ENCODE measurements at regions not wholly inside any gene's neighbourhood (a gene's known extent, or its start where the extent isn't known, plus 50 kb on each side); places are given as distances from the start of the nearest gene placed in this dataset.

- TF ChIP-seq, protein P1, sequence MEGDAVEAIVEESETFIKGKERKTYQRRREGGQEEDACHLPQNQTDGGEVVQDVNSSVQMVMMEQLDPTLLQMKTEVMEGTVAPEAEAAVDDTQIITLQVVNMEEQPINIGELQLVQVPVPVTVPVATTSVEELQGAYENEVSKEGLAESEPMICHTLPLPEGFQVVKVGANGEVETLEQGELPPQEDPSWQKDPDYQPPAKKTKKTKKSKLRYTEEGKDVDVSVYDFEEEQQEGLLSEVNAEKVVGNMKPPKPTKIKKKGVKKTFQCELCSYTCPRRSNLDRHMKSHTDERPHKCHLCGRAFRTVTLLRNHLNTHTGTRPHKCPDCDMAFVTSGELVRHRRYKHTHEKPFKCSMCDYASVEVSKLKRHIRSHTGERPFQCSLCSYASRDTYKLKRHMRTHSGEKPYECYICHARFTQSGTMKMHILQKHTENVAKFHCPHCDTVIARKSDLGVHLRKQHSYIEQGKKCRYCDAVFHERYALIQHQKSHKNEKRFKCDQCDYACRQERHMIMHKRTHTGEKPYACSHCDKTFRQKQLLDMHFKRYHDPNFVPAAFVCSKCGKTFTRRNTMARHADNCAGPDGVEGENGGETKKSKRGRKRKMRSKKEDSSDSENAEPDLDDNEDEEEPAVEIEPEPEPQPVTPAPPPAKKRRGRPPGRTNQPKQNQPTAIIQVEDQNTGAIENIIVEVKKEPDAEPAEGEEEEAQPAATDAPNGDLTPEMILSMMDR (IDR thresholded peaks at IDR 0.05; ENCODE audit: borderline replicate concordance, extremely low read depth, low read length, poor library complexity, severe bottlenecking), result no peak
- no peak for TF ChIP-seq EZH2 (IDR thresholded peaks at IDR 0.05; ENCODE audit: borderline replicate concordance, low read depth, low read length, severe bottlenecking)
These were observed 52.8 kb upstream of the SVIL start for GRCh38 chr10:29687421-29688164.

Measured in DND-41 (cell line).